Loucy (cell line): ENCODE measurements at regions not wholly inside any gene's neighbourhood (a gene's known extent, or its start where the extent isn't known, plus 50 kb on each side); places are given as distances from the start of the nearest gene placed in this dataset.

Experiments used
- EZH2phosphoT487 ChIP-seq: fragments of 200-600 bp; IDR thresholded peaks from 2 replicates; pipeline ENCODE4 v1.6.1; 2018; ENCODE audit warnings: antibody characterized with exemption, mild to moderate bottlenecking, moderate library complexity, borderline replicate concordance
- TF ChIP-seq, protein P1 (sequence below): fragments of 200-600 bp; sonication (generic); conservative IDR thresholded peaks from 2 replicates; pipeline ENCODE4 v1.5.1; 2014; ENCODE audit warnings: mild to moderate bottlenecking, antibody characterized with exemption, low read length

DNA sequence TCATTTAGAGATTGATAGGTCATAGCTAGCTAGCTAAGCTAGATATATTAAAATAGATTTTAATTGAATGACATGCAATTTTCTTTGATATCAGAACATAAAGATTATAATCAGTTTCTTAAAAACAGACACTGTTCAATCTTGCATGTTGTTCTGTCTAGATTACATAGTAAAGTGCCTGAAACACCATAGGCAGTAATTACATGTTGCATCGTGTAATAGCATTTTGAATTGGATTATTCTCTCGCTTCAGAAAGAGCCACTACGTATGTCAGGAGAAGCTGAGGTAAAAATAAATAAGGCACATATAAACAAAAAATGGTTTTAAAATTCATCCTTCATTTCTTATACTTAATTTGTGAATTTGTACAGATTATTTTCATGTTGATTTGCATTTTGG lies 148.0 kb upstream of the CDH12 start:
- TF ChIP-seq, protein P1, sequence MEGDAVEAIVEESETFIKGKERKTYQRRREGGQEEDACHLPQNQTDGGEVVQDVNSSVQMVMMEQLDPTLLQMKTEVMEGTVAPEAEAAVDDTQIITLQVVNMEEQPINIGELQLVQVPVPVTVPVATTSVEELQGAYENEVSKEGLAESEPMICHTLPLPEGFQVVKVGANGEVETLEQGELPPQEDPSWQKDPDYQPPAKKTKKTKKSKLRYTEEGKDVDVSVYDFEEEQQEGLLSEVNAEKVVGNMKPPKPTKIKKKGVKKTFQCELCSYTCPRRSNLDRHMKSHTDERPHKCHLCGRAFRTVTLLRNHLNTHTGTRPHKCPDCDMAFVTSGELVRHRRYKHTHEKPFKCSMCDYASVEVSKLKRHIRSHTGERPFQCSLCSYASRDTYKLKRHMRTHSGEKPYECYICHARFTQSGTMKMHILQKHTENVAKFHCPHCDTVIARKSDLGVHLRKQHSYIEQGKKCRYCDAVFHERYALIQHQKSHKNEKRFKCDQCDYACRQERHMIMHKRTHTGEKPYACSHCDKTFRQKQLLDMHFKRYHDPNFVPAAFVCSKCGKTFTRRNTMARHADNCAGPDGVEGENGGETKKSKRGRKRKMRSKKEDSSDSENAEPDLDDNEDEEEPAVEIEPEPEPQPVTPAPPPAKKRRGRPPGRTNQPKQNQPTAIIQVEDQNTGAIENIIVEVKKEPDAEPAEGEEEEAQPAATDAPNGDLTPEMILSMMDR: no peak
- TF ChIP-seq EZH2phosphoT487: no peak
